GM06990 (cell line): ENCODE measurements at regions not wholly inside any gene's neighbourhood (a gene's known extent, or its start where the extent isn't known, plus 50 kb on each side); places are given as distances from the start of the nearest gene placed in this dataset.

Experiments
- DNase-seq: peaks from one replicate; pipeline ENCODE4 v3.0.0-alpha.2; 2011; ENCODE audit not compliant: insufficient read length; ENCODE audit errors: extremely low read depth
- H3K27me3 ChIP-seq: replicated peaks from 2 replicates; pipeline ENCODE4 v1.6.0; 2011; ENCODE audit warnings: low read length; ENCODE audit not compliant: control insufficient read depth, insufficient read depth
- H3K36me3 ChIP-seq: 2 replicates; pipeline ENCODE4 v1.5.1; 2011; ENCODE audit warnings: low read length; ENCODE audit not compliant: control insufficient read depth, insufficient read depth
- H3K4me3 ChIP-seq: replicated peaks from 2 replicates; pipeline ENCODE4 v1.5.1; 2011; ENCODE audit warnings: low read depth, mild to moderate bottlenecking, control low read depth, low read length
- TF ChIP-seq, protein P1 (sequence below): IDR thresholded peaks from 2 replicates; pipeline ENCODE4 v1.5.1; 2011; ENCODE audit warnings: low read length, control low read depth, mild to moderate bottlenecking, inconsistent platforms; ENCODE audit not compliant: insufficient read depth, poor library complexity, severe bottlenecking

DNA sequence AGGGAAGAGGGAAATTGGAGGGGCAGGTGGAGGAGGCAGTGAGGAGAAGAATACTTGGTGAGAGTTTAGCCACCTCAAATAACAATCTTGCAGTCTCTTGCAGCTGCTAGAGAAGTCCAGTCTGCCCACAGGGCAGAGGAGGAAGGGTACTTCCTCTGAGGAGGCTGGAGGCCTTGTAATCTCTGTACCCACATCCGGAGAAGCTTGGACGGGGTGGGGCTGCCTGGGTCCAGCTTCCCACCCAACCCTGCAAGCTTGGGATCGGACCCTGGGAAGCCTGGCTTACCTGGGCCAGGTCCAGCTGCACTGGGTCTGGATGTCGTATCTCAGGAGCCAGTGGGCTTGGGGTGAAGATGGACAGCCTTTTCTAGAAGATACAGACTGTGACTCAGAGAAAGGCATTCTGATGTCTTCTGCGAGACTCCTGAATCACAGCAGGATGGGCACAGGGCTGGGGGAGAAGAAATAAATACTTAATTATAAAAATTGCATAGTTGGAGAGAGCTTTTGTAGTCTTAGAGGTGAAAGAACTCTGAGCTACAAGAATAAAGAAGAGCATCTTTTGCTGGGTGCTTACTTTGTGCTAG lies 111.8 kb upstream of the JUN start:
- TF ChIP-seq, protein P1, sequence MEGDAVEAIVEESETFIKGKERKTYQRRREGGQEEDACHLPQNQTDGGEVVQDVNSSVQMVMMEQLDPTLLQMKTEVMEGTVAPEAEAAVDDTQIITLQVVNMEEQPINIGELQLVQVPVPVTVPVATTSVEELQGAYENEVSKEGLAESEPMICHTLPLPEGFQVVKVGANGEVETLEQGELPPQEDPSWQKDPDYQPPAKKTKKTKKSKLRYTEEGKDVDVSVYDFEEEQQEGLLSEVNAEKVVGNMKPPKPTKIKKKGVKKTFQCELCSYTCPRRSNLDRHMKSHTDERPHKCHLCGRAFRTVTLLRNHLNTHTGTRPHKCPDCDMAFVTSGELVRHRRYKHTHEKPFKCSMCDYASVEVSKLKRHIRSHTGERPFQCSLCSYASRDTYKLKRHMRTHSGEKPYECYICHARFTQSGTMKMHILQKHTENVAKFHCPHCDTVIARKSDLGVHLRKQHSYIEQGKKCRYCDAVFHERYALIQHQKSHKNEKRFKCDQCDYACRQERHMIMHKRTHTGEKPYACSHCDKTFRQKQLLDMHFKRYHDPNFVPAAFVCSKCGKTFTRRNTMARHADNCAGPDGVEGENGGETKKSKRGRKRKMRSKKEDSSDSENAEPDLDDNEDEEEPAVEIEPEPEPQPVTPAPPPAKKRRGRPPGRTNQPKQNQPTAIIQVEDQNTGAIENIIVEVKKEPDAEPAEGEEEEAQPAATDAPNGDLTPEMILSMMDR: no peak

DNA sequence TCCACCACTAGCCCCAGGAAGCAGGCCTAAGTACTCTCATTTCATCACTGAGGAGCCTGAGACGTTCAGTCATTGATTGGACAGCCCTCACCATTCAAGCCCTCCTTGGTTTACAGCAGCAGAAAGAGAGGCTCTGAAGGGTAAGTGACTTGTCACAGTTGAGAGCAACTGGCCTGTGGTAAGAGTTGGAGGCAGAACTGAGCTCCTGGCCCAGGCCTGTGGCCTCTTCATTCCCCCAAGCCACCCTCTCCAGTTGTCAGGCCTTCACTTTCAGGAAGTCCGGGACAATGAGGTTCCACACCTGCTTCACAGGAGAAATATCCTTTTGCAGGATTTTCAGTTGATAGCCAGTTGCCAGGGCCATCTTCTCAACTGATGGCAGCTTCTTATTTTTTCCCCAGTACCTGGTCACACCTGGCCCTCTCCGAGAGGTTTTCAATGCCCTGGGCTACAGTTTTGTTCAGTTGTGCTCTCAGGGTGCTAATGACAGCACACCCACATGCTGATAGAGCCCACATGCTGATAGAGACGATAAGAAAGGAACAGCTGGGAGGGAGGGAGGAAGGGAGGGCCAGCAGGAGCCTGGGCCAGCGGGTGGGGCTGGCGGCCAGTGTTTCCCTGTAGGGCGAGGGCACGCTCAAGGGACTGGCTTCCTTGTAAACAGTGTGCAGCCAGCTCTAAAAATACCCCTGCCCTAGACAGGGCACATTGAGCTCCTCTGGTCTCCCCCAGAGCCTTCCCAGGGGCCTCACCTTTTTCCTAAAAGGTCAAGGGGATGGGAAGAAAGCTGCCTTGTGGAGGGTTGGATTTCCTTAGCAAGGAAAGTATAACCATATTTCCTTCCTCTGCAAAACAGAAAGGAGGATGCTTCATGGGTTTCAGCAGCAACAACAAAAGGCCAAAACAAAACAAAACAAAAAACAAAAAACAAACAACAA lies 112.7 kb upstream of the JUN start:
- no peak for DNase-seq
- H3K4me3 ChIP-seq: no peak overlapping the region
- TF ChIP-seq, protein P1: no peak
- no peaks in the 10 kb centered on the region for H3K36me3 ChIP-seq
- H3K27me3 ChIP-seq: no peaks in the 10 kb centered on the region

More for the DNA sequence above, 111.8 kb upstream of the JUN start:
- Histone ChIP-seq H3K4me3 (no peak overlapping the region), H3K36me3 (no peaks in the 10 kb centered on the region), H3K27me3 (no peaks in the 10 kb centered on the region)
- DNase-seq: no peak

DNA sequence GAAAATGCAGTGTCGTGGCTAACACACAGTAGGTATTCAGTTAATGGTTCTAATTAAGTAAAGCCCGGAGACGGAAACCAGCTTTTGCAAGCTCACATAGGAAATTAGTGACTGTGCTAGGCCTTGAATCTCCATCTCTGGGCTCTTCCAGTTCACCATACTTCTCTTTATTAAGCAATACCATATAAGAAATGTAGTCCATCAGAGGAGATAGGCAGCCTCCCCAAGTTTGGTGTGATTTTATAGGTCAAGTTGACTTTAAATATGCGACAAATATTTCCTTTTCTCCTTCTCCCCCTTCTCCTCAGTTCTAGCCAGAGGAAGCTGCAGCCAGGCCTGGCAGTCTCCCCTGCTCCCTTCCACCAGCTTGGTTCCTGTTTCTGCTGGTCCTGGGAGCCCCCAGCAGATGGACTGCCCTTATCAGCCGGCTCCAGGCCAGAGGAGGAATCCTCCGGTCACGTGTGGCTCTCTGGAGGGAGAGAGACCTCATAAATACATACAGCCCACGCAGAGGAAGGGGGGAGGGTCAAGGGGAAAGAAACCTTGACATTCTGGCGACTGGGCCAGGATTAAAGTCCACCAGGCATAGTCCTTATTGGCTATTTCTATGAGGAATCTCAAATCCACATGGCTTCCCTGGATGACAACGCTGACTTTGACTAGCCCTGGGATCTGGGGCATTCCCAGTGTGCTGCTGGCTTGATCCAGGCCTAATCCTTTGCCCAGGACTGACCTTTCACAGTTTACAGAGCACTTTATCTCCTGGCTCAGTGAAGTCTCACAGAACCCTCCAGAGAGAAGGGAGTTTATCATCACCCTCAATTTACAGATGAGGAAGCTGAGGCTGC lies 115.1 kb upstream of the JUN start:
- H3K4me3 ChIP-seq: no peak overlapping the region
- no peak for DNase-seq
- no peaks in the 10 kb centered on the region for H3K36me3 ChIP-seq
- TF ChIP-seq, protein P1: no peak
- H3K27me3 ChIP-seq: no peaks in the 10 kb centered on the region

DNA sequence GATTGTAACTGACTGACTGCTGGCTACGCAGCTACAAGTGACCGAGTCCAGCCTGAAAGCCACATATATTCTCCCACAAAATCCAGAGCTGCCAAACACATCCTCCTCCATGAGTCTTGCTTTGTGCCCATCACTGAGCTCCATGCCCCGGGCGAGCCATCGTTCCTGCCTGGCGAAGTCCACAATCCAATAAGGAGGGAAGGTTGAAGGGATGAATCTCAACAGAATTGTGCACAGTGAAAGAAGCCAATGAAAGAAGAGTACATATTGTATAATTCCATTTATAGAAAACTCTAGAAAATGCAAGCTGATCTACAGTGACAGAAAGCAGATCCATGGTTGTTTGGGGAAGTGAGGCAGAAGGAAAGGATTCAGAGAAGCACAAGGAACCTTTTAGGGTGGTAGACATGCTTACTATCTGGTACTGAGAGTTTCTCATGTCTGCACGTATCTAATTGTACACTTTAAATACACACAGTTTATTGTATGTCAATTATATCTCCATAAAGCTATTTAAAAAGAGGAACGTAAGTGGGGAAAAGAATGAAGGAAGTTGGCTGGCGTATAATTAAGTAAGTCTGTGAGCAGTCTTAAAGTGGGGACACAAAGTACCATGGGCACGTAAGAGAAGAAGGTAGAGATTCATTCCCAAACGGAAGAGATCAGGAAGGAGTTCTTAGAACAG lies 115.9 kb upstream of the JUN start:
- DNase-seq: no peak
- TF ChIP-seq, protein P1: no peak
- H3K27me3 ChIP-seq: no peaks in the 10 kb centered on the region
- no peak overlapping the region for H3K4me3 ChIP-seq
- H3K36me3 ChIP-seq: no peaks in the 10 kb centered on the region

DNA sequence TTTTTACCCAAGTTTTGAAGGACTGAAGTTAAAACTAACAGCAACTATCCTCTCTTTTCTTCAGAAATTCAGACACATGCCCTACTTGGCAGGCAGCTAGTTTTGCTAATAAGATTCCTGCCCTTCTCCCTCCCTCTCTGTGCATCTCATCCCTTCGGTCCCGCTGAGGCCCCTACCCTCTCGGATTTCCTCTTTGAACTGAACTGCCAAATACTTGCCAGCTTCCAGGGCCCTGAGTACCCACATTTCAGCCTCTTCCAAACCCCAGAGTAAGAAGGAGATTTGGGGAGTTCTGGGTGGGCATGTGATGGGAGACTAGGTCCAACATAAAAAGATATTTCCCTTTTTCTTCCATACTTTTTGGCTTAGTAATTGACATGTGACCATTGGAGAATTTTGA lies 116.5 kb upstream of the JUN start:
- no peak for DNase-seq
- no peaks in the 10 kb centered on the region for H3K27me3 ChIP-seq
- no peaks in the 10 kb centered on the region for H3K36me3 ChIP-seq
- TF ChIP-seq, protein P1: no peak
- H3K4me3 ChIP-seq: no peak overlapping the region
